Keratinocyte (primary cell): ENCODE measurements at regions not wholly inside any gene's neighbourhood (a gene's known extent, or its start where the extent isn't known, plus 50 kb on each side); places are given as distances from the start of the nearest gene placed in this dataset.

ENCODE experiments used
- DNase-seq: peaks from one replicate; pipeline ENCODE4 v3.0.0-alpha.2; 2011; ENCODE audit warnings: low read depth, missing footprints, low spot score
- FAIRE-seq: peaks from 2 replicates; lab custom pipeline; 2011; peaks lifted over from hg19 to GRCh38; lab: Jason Lieb, UNC
- H2AFZ ChIP-seq: 2 replicates; pipeline ENCODE4 v1.6.0; 2012; ENCODE audit warnings: low read length, control low read depth, inconsistent platforms; ENCODE audit not compliant: control insufficient read depth
- H3K27ac ChIP-seq: 2 replicates; pipeline ENCODE4 v1.5.1; 2011; ENCODE audit warnings: low read length; ENCODE audit not compliant: control insufficient read depth, insufficient read depth
- H3K27me3 ChIP-seq: 3 replicates; pipeline ENCODE4 v1.6.0; 2011; ENCODE audit warnings: low read length; ENCODE audit not compliant: control insufficient read depth, insufficient read depth; ENCODE audit errors: extremely low read depth
- H3K36me3 ChIP-seq, 2 experiments: 2 replicates in 1 of 2; 3 replicates in 1 of 2; pipeline ENCODE4 v1.5.1; 2011; ENCODE audit warnings: low read length in 2 of 2, mild to moderate bottlenecking in 1 of 2; ENCODE audit not compliant: control insufficient read depth in 2 of 2, insufficient read depth in 2 of 2; ENCODE audit errors: extremely low read depth in 1 of 2
- H3K4me1 ChIP-seq: 3 replicates; pipeline ENCODE4 v1.5.1; 2011; ENCODE audit warnings: low read length; ENCODE audit not compliant: control insufficient read depth, insufficient read depth; ENCODE audit errors: extremely low read depth
- H3K4me2 ChIP-seq: 3 replicates; pipeline ENCODE4 v1.6.0; 2011; ENCODE audit warnings: low read depth, low read length; ENCODE audit not compliant: control insufficient read depth, insufficient read depth; ENCODE audit errors: extremely low read depth
- H3K4me3 ChIP-seq, 3 experiments: fragments of 200-600 bp in 1 of 3; sonication (generic) in 1 of 3; 2 replicates in 2 of 3; 3 replicates in 1 of 3; pipeline ENCODE4 v1.5.1; 2011 to 2016; ENCODE audit warnings: low read length in 3 of 3, mild to moderate bottlenecking in 3 of 3, control low read depth in 2 of 3, inconsistent platforms in 1 of 3, low read depth in 1 of 3, mixed read lengths in 1 of 3, mixed run types in 1 of 3, moderate library complexity in 1 of 3; ENCODE audit not compliant: control insufficient read depth in 2 of 3, insufficient read depth in 2 of 3; ENCODE audit errors: extremely low read depth in 1 of 3
- H3K79me2 ChIP-seq: 2 replicates; pipeline ENCODE4 v1.6.0; 2012; ENCODE audit warnings: low read length; ENCODE audit not compliant: control insufficient read depth, insufficient read depth
- H3K9ac ChIP-seq: 3 replicates; pipeline ENCODE4 v1.6.0; 2011; ENCODE audit warnings: low read length; ENCODE audit not compliant: control insufficient read depth, insufficient read depth; ENCODE audit errors: extremely low read depth
- H3K9me1 ChIP-seq: 3 replicates; pipeline ENCODE4 v1.6.0; 2011; ENCODE audit warnings: low read length; ENCODE audit not compliant: control insufficient read depth, insufficient read depth; ENCODE audit errors: extremely low read depth
- H3K9me3 ChIP-seq: 2 replicates; pipeline ENCODE4 v1.5.1; 2012; ENCODE audit warnings: low read depth, low read length; ENCODE audit not compliant: control insufficient read depth
- H4K20me1 ChIP-seq: 3 replicates; pipeline ENCODE4 v1.6.0; 2011; ENCODE audit warnings: low read length; ENCODE audit not compliant: control insufficient read depth, insufficient read depth; ENCODE audit errors: extremely low read depth
- CTCF ChIP-seq, 3 experiments: IDR thresholded peaks in 1 of 3; conservative IDR thresholded peaks in 1 of 3; optimal IDR thresholded peaks in 1 of 3; 2 replicates in 2 of 3; 3 replicates in 1 of 3; pipeline versions ENCODE3 to v1.5.1; 2011; ENCODE audit warnings: low read length in 3 of 3, mild to moderate bottlenecking in 3 of 3, moderate library complexity in 2 of 3, control low read depth in 1 of 3, inconsistent platforms in 1 of 3; ENCODE audit not compliant: insufficient read depth in 2 of 3; ENCODE audit errors: extremely low read depth in 1 of 3
- EZH2 ChIP-seq: IDR thresholded peaks from one replicate; pipeline ENCODE4 v1.6.1; 2012; ENCODE audit warnings: inconsistent platforms, mild to moderate bottlenecking, low read length, moderate library complexity
- dilution Hi-C: fragments of 300-500 bp; cut with MboI; formaldehyde crosslinking; loops from one replicate; pipeline ENCODE4 v1.7.0; 2020; ENCODE audit warnings: low sequenced_read_pairs; ENCODE audit not compliant: extremely low pct_ligation_motif_present

DNA sequence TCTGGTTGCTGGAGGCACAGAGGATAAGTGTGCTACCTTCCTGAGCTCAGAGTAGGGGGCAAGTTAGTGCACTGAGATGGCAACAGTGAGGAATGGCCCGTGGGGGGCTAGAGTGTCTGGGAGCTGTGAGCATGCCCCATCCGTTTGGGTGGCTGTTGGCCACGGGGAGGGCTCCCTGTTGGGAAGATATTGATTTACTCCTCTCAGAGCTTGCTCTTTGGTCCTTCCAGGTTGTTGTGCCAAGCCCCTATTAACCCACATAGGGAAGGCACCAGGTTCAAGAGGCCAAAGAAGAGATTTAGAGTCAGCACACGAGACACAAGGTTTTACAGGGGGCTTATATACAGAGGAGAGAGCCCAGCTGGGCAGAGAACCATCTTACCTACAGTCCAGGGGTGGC is 318.8 kb downstream of the TSN start:
- no peak for DNase-seq
- Histone ChIP-seq H4K20me1 (no peaks in the 10 kb centered on the region), H3K4me2 (no peak overlapping the region), H3K27me3 (no peaks in the 10 kb centered on the region), H3K36me3 (no peaks in the 10 kb centered on the region), H3K9me3 (no peaks in the 10 kb centered on the region), H3K9me1 (no peaks in the 10 kb centered on the region), H3K9ac (no peak overlapping the region), H2AFZ (no peak overlapping the region), H3K79me2 (no peaks in the 10 kb centered on the region), H3K27ac (no peak overlapping the region), H3K4me3 (no peak overlapping the region), H3K4me1 (no peaks in the 10 kb centered on the region)
- dilution Hi-C loops, result no loop called here
- TF ChIP-seq EZH2 (no peak), CTCF (optimal IDR thresholded peaks at IDR 0.05 in 1 of 3, IDR thresholded peaks at IDR 0.05 in 1 of 3, conservative IDR thresholded peaks at IDR 0.05 in 1 of 3; ENCODE audit: extremely low read depth in 1 of 3, insufficient read depth in 2 of 3, low read length in 3 of 3) (no peak)
- FAIRE-seq, result no peak

DNA sequence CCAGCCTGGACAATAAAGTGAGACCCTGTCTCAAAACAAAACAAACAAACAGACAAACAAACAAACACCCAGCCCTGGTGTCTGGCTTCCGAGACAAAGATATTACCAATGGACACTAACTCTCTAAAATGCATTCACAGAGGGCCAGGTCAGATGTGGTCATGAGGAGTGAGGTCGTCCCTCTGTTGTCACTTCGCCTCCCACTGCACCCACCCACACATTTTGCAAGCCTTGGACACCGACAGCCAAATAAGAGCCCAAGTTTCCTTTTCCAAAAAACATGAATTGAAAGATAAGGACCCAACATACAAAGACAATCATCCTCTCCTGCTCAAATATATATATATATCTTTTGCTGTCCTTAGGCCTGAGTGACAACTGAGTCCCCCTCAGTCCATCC is 319.9 kb downstream of the TSN start:
- Histone ChIP-seq H3K27me3 (no peaks in the 10 kb centered on the region), H3K4me2 (no peak overlapping the region), H3K9me1 (no peaks in the 10 kb centered on the region), H3K36me3 (no peaks in the 10 kb centered on the region), H3K9ac (no peak overlapping the region), H4K20me1 (no peaks in the 10 kb centered on the region), H3K4me3 (no peak overlapping the region), H3K9me3 (no peaks in the 10 kb centered on the region), H3K27ac (no peak overlapping the region), H2AFZ (no peak overlapping the region), H3K4me1 (no peaks in the 10 kb centered on the region), H3K79me2 (no peaks in the 10 kb centered on the region)
- TF ChIP-seq CTCF (optimal IDR thresholded peaks at IDR 0.05 in 1 of 3, IDR thresholded peaks at IDR 0.05 in 1 of 3, conservative IDR thresholded peaks at IDR 0.05 in 1 of 3; ENCODE audit: extremely low read depth in 1 of 3, insufficient read depth in 2 of 3, low read length in 3 of 3) (no peak), EZH2 (no peak)
- DNase-seq (no peak), FAIRE-seq (no peak)
- dilution Hi-C loops, result no loop called here
